GM18499 (cell line): ENCODE measurements at regions not wholly inside any gene's neighbourhood (a gene's known extent, or its start where the extent isn't known, plus 50 kb on each side); places are given as distances from the start of the nearest gene placed in this dataset.

ENCODE experiments used
- ATAC-seq: cut with Tn5 transposase; IDR thresholded peaks from one replicate; pipeline ENCODE4 v1.9.1; 2021; ENCODE audit warnings: moderate number of reproducible peaks; ENCODE audit not compliant: insufficient read depth, unreplicated experiment

DNA sequence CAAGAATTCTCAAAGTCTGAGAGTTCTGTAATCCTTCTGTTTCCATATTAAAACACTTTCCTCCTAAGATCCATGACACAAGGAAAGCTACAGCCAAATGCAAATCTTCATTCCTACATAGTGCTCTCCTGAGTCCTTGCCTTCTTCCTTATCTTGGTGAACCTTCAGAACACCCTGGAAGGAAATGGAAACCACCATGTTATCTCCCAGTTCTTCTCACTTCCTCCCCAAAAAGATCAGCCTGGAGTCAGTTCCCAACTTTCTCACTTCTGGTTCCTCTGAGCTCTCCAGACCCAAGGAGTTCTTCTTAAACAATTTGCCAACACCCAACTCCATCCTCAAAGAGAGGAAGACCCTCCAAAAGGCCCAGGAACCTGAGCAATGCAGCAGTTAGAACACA is 193.3 kb upstream of the CCN2 start:
- no peak for ATAC-seq

GRCh38 chr6:132143258-132143657 is 192.1 kb upstream of the CCN2 start:
- ATAC-seq, result no peak

DNA sequence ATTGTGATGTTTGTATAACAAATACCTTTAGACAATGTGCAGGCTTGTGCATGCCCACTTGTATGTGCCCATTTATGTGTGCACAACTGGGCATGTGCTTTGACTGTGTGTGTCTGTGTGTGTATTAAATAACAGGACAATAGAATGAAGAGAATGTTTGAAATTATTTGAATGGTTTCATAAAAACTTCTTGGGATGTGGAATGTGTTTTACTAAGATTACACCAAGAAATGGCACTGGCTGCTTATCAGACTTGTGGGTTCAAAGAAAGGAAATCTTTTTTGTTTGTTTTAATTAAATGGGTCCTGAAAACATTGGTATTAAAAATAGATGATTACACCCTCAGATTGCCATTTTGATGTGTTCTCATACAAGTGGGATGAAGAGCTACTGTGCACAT is 191.6 kb upstream of the CCN2 start:
- no peak for ATAC-seq

- ATAC-seq, result no peak
Observed at GRCh38 chr6:132142308-132142707, 191.1 kb upstream of the CCN2 start.

DNA sequence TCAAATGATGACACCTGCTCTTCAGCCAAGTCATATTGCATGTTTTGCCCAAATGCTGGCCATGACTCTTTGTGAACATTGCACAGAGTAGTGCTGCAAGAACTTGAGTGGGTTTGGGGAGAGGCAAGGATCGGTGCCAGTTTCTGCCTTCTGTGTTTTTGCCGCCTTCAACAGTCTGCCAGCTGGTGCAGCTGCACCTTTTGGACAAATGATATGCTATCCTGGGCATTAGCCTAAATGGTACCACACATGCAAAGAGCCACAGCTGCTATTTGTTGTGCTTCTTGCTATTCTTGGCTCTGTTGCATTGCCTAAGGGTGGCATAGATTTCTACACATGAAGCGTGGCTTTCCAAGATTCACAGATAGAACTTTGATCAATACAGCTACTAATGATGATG is 189.0 kb upstream of the CCN2 start:
- ATAC-seq, result no peak

- no peak for ATAC-seq
Observed at GRCh38 chr6:132139611-132140010, 188.4 kb upstream of the CCN2 start.

DNA sequence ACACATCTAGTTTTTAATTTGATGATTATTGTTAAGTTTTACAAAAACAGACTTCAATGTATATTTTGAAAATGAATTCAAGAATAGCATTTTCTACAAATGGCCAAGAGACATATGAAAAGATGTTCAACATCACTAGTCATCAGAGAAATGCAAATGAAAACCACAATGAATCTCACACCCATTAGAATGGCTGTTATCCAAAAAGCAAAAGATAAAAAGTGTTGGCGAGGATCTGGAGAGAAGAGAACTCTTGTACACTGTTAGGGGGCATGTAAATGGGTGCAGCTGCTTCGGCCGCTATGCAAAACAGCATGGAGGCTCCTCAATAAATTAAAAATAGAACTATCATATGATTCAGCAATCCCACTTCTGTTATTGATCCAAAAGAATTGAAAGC is 185.8 kb upstream of the CCN2 start:
- ATAC-seq, result no peak

DNA sequence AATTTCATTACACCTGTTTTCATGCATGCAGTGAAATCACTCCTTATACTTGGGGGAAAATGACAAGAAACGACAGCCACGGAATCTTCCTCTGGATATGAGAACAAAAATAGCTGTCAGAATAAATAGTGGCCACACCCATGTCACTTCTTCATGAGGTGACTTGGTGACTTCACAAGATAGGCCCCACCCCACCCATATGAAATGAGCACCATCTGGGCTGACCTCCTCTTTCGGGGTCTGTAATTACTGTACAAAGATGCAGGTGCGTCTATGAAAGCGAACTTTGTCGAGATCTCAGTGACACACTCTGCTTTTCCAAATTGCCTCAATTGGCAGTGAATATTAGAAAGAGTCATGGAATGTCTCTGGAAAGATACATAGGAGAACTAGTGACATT is 184.2 kb upstream of the CCN2 start:
- no peak for ATAC-seq

- no peak for ATAC-seq
Observed at GRCh38 chr6:132133736-132134445, 182.7 kb upstream of the CCN2 start.

GRCh38 chr6:132132924-132133639 is 181.9 kb upstream of the CCN2 start:
- no peak for ATAC-seq

GRCh38 chr6:132132422-132132821 is 181.2 kb upstream of the CCN2 start:
- no peak for ATAC-seq

DNA sequence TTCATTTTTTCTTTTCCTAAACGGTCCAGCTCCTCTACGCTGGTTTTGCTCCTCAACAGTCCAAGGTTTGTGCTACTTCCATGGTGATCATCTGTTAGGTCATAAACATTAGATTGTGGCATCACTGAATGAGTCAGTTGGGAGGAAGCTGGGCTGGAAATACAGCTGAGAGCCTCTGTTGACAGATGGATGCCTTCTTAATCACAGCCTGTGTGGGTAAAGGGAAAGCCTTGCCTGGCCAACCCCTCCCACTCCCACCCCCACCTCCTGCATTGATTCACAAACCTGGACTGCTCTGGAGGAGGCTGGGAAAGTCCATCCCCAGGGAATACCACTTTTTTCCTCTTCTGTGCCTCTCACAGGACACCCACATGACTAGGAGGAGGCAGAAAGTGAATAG is 180.6 kb upstream of the CCN2 start:
- no peak for ATAC-seq

DNA sequence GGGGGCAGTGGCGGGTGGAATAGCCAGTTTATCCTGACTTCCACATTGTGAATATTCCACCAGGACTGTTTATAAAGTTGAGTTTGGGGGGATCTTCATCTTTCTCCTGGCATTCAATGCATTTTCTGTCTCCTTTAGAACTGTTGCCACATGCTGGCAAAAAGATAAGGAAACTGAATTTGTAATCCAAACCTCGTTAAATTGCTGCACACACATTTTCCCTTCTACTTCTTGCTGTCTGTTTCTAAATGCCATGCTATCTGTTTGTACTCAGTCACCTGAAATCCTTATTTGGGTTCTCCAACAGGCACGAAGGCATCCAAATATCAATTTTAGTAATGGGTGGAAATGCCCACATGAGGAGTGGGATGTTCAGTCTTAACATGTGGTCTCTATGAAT is 180.2 kb upstream of the CCN2 start:
- no peak for ATAC-seq

DNA sequence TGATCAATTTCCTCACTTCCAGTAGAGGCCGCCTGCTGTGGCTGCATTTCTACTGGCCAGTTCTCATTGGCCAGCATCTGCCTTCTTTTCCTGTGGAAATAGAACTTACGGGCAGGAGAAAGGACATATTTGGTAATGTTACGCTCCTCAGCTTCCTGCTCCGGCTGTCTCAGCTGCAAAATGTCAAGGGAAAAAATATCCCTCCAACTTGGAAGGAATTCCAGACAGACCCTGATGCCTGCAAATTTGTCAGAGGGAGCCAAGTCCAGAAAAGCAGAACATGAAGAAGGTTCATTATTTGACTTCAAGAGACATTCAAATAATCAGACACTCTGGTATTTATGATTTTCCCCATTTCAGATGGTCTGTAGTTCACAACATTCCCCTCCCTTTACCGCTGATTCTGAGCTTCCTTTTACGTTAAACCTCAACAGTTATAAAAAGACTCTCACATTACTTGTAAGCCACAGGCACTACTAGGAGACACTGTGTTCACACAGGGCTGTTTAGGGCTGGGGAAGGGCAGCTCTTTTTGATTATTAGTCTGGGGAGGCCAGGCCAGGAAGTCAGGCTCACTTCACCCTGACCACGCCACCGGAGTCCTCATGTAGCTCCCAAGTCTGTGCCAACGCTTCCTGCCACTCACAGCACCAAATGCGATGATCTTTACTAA is 179.6 kb upstream of the CCN2 start:
- no peak for ATAC-seq

DNA sequence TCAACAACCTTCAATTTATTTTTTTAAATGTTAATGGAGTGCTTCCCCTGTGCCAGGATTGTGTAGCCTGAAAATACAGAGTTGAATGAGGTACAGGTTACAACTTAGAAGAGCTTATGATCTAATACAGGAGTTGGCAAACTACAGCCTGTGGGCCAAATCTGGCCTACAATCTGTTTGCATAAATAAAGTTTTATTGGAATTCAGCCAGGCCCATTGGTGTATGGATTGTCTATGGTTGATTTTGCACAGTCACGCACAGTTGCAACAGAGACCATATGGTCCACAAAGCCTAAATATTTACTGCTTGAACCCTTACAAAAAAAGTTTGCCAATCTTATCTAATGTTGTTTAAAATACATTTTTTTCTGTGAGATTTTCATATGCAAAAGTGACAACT is 177.3 kb upstream of the CCN2 start:
- no peak for ATAC-seq

- ATAC-seq, result no peak
Observed at GRCh38 chr6:132126150-132126549, 175.0 kb upstream of the CCN2 start.

DNA sequence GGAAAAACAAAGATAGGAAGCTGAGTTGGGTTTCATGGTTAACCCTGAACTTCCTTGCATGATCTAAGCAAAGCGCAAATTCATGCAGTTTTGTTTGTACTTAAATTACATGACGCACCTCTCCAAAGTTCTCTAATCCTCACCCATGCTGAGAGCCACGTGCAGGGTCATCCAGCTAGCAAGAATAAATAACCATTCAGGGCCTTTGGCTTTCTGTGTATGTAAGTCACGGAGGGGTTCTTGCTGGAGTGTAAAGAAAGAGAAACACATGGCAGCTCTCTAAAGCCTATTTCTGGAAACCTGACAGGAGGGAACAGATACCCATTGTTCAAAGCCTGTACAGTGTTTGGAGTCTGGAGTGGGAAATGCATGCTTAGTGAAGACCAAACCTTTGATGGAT is 171.7 kb upstream of the CCN2 start:
- no peak for ATAC-seq

- ATAC-seq, result no peak
Observed at GRCh38 chr6:132122176-132122575, 171.0 kb upstream of the CCN2 start.

GRCh38 chr6:132118144-132118543 is 167.0 kb upstream of the CCN2 start:
- ATAC-seq, result no peak

- ATAC-seq, result no peak
Observed at GRCh38 chr6:132115714-132116366, 164.7 kb upstream of the CCN2 start.

DNA sequence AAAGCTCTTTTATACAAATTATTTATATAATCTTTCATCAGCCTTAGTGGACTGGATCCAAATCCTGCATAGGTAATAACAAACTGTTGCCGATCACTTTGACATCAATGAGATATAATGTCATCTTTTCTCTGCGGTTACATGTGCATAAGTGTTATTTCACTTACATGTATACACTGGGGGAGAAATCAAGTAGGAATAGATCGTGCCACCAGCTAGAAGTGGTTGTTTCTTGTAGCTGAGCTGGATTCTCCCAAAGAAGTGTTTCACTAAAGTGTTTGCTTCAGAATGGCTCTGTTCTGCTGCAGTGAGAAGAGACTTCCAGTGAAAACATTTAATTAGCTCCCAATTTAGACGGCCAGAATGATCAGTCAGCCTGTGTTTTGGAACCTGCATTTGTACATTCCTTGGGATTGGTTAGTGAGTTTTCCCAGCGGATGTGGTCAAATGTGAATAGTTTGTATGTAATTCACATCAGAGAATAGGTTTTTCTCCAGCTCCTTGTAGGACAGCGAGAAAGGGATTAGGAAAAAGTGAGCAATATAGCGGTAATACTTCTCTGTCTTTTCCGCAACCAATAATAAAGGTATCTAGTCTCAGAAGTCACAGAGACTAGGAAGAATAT is 163.1 kb upstream of the CCN2 start:
- ATAC-seq, result no peak
